Right lobe of liver (tissue), 6 donors: ENCODE measurements at regions not wholly inside any gene's neighbourhood (a gene's known extent, or its start where the extent isn't known, plus 50 kb on each side); places are given as distances from the start of the nearest gene placed in this dataset.

Experiments used
- ATAC-seq, 4 donors: fragments of 200-7000 bp; cut with Tn5 transposase; one replicate each; pipeline ENCODE4 v1.9.1; 2020; ENCODE audit warnings: mild to moderate bottlenecking in 4 of 4, moderate library complexity in 4 of 4
- DNase-seq, 3 donors: peaks; one replicate each; pipeline ENCODE4 v3.0.0-alpha.2; 2020
- H3K27ac ChIP-seq, 3 donors: fragments of 200-600 bp; one replicate each; pipeline ENCODE4 v1.8.0; 2022
- H3K27me3 ChIP-seq, 2 donors: fragments of 200-600 bp; one replicate each; pipeline ENCODE4 v1.8.0; 2022
- H3K36me3 ChIP-seq, 4 donors: fragments of 200-600 bp; sonication (generic) in 1 of 4; one replicate each; pipeline versions ENCODE4 v1.5.1 to v1.8.0; 2017 to 2022; ENCODE audit warnings: control low read depth in 1 of 4
- H3K4me1 ChIP-seq, 4 donors: fragments of 200-600 bp; sonication (generic) in 1 of 4; one replicate each; pipeline versions ENCODE4 v1.5.1 to v1.8.0; 2017 to 2022; ENCODE audit warnings: control low read depth in 1 of 4
- H3K4me3 ChIP-seq, 3 donors: fragments of 200-600 bp; one replicate each; pipeline ENCODE4 v1.8.0; 2022
- H3K9me3 ChIP-seq, 4 donors: fragments of 200-600 bp; sonication (generic) in 1 of 4; one replicate each; pipeline versions ENCODE4 v1.5.1 to v1.8.0; 2017 to 2022; ENCODE audit warnings: control low read depth in 1 of 4
- POLR2A ChIP-seq: fragments of 450-650 bp; IDR thresholded peaks from one replicate; pipeline ENCODE4 v1.6.1; 2017; ENCODE audit warnings: antibody characterized with exemption, mild to moderate bottlenecking
- WGBS: methylation state at CpG from one replicate; pipeline ENCODE4 v1.1.6; 2018; ENCODE audit warnings: low coverage, low lambda C conversion rate; ENCODE audit not compliant: insufficient coverage; ENCODE audit errors: missing lambda C conversion rate; 5-methylcytosine and 5-hydroxymethylcytosine counted together
- intact Hi-C, 2 donors: fragments of 100-400 bp; cut with DNase I; formaldehyde crosslinking; loops; one replicate each; pipeline versions ENCODE4 v1.11.2 to v1.14.1; 2022
- TF ChIP-seq, protein P1 (sequence below), 4 donors: fragments of 200-600 bp in 3 of 4; fragments of 450-650 bp in 1 of 4; IDR thresholded peaks; one replicate each; pipeline versions ENCODE4 v1.5.1 to v1.8.0; 2016 to 2022; ENCODE audit warnings: antibody characterized with exemption in 4 of 4, mild to moderate bottlenecking in 2 of 4
- donor health status: DM: no; HTN: yes; CAD: no.
- donor health status: DM: no; HTN: no; CAD: no.
- donor health status: DM: no; HTN: no; CAD: no.
- donor health status: DM: no; HTN: yes; CAD: no.
- donor health status: DM: no; HTN: yes; CAD: no.

GRCh38 chr5:145680767-145681166, 154.4 kb downstream of the PRELID2 start:
- TF ChIP-seq POLR2A: no peak
- TF ChIP-seq, protein P1, sequence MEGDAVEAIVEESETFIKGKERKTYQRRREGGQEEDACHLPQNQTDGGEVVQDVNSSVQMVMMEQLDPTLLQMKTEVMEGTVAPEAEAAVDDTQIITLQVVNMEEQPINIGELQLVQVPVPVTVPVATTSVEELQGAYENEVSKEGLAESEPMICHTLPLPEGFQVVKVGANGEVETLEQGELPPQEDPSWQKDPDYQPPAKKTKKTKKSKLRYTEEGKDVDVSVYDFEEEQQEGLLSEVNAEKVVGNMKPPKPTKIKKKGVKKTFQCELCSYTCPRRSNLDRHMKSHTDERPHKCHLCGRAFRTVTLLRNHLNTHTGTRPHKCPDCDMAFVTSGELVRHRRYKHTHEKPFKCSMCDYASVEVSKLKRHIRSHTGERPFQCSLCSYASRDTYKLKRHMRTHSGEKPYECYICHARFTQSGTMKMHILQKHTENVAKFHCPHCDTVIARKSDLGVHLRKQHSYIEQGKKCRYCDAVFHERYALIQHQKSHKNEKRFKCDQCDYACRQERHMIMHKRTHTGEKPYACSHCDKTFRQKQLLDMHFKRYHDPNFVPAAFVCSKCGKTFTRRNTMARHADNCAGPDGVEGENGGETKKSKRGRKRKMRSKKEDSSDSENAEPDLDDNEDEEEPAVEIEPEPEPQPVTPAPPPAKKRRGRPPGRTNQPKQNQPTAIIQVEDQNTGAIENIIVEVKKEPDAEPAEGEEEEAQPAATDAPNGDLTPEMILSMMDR (IDR thresholded peaks at IDR 0.05): no peak
- 59% methylated on average over 5 of the region's 7 CpGs for whole genome bisulfite sequencing
- intact Hi-C loops: no loop called here
- Histone ChIP-seq H3K27me3 (no peaks in the 10 kb centered on the region), H3K4me3 (no peak overlapping the region), H3K9me3 (no peaks in the 10 kb centered on the region), H3K36me3 (no peaks in the 10 kb centered on the region), H3K27ac (no peak overlapping the region), H3K4me1 (peaks cover 0 to 8% (median 3%) of the 10 kb centered on the region in 4 donors)
- ATAC-seq (peak; percentile 13 to 45 (median 16)), DNase-seq (no peak)

- H3K4me3 ChIP-seq: no peak overlapping the region
- ATAC-seq (peak in 2 of 4 donors; percentile 45 to 46), DNase-seq (no peak)
- H3K9me3 ChIP-seq: no peaks in the 10 kb centered on the region
- no peaks in the 10 kb centered on the region for H3K36me3 ChIP-seq
- peaks cover 0 to 8% (median 3%) of the 10 kb centered on the region in 4 donors for H3K4me1 ChIP-seq
- no peaks in the 10 kb centered on the region for H3K27me3 ChIP-seq
- no peak overlapping the region for H3K27ac ChIP-seq
- intact Hi-C loops: no loop called here
- TF ChIP-seq POLR2A: no peak
- TF ChIP-seq, protein P1 (IDR thresholded peaks at IDR 0.05): peak in 3 of 4 donors; percentile 19 to 35 (median 33)
Measured at GRCh38 chr5:145680169-145680568, 155.0 kb downstream of the PRELID2 start.

DNA sequence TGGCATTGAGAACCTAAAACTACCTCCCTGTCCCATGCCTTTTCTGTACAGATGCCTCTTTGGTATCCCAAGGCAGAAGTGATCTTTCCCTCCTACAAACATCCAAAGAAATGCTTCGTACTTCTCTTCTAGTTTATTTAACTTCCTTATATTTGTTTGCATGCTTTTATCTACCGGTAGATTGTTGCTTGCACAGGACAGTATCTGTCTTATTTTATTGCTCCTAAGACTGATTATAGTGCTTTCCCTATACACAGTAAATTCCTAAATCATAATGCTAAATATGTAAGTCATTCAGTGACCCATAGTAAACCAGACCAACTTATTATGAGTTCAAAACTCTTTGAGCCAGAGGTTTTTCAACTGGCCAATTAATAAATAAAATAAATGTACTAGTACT, 156.9 kb downstream of the PRELID2 start:
- intact Hi-C loops: no loop called here

GRCh38 chr5:145673786-145674185, 161.4 kb downstream of the PRELID2 start:
- Histone ChIP-seq H3K9me3 (no peaks in the 10 kb centered on the region), H3K27ac (no peak overlapping the region), H3K4me3 (no peak overlapping the region), H3K27me3 (no peaks in the 10 kb centered on the region), H3K4me1 (no peaks in the 10 kb centered on the region), H3K36me3 (no peaks in the 10 kb centered on the region)
- TF ChIP-seq, protein P1 (IDR thresholded peaks at IDR 0.05): no peak
- no peak for TF ChIP-seq POLR2A
- ATAC-seq: no peak
- intact Hi-C loops: no loop called here
- no peak for DNase-seq

More for the DNA sequence above, 156.9 kb downstream of the PRELID2 start:
- Histone ChIP-seq H3K4me3 (no peak overlapping the region), H3K27me3 (no peaks in the 10 kb centered on the region), H3K27ac (no peak overlapping the region), H3K9me3 (no peaks in the 10 kb centered on the region), H3K4me1 (peaks cover 0 to 8% (median 3%) of the 10 kb centered on the region in 4 donors), H3K36me3 (no peaks in the 10 kb centered on the region)
- ATAC-seq (no peak), DNase-seq (no peak)
- WGBS: 79% methylated on average over 2 of the region's 2 CpGs
- TF ChIP-seq, protein P1 (IDR thresholded peaks at IDR 0.05): no peak
- TF ChIP-seq POLR2A: no peak

- Histone ChIP-seq H3K36me3 (no peaks in the 10 kb centered on the region), H3K4me3 (no peak overlapping the region), H3K27ac (no peak overlapping the region), H3K4me1 (no peaks in the 10 kb centered on the region), H3K27me3 (no peaks in the 10 kb centered on the region), H3K9me3 (no peaks in the 10 kb centered on the region)
- intact Hi-C loops: no loop called here
- TF ChIP-seq, protein P1 (IDR thresholded peaks at IDR 0.05): no peak
- no peak for TF ChIP-seq POLR2A
- no peak for DNase-seq
- WGBS: 44% methylated on average over 3 of the region's 3 CpGs
- ATAC-seq: no peak
Measured at GRCh38 chr5:145668714-145669113, 166.4 kb downstream of the PRELID2 start.
